ENCODE measurements at regions not wholly inside any gene's neighbourhood (a gene's known extent, or its start where the extent isn't known, plus 50 kb on each side); places are given as distances from the start of the nearest gene placed in this dataset.

- no peak for TF ChIP-seq POLR2A (IDR thresholded peaks at IDR 0.05; ENCODE audit: low read depth, low read length)
- no peak for TF ChIP-seq TAF1 (IDR thresholded peaks at IDR 0.05; ENCODE audit: low read depth, low read length)
- TF ChIP-seq POLR2AphosphoS5 (IDR thresholded peaks at IDR 0.05; ENCODE audit: low read depth, low read length) = no peak
- TF ChIP-seq SPI1 (IDR thresholded peaks at IDR 0.05; ENCODE audit: low read depth, low read length) = no peak
- no peak for TF ChIP-seq PAX5 (IDR thresholded peaks at IDR 0.05; ENCODE audit: insufficient read depth, low read length, severe bottlenecking)
Measured at GRCh38 chr20:21900431-21900830, 195.0 kb downstream of the PAX1 start.
